Right lung (tissue), 2 donors: ENCODE measurements at regions not wholly inside any gene's neighbourhood (a gene's known extent, or its start where the extent isn't known, plus 50 kb on each side); places are given as distances from the start of the nearest gene placed in this dataset.
"Not testable (repeated sequence)": the region's sequence is repeated elsewhere in the genome, so short reads cannot be mapped to it uniquely, and the experiment has no call there.

Source experiments
- DNase-seq, 2 donors: peaks; one replicate each; pipeline ENCODE4 v3.0.0-alpha.2; 2013

- DNase-seq = not testable (repeated sequence)
Observed at GRCh38 chr2:10198482-10198881, 75.9 kb downstream of the RRM2 start.

DNA sequence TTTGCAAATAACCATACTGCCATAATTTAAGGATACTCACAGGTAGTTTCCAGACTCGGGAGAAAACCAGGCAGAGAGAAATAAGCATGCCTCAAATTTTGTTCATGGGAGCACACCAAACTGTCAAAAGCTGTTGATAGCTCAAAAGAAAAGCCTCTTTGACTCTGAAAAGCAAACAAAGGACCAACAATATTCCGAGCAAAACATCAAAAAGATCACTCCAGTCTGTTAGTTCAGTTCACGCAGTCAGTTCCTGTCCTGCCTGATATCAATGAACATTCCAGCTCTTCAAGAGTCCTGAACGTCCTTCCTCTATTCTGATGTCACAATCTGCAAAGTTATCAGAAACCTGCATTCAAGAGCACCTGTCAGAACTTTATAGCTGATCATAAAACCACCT lies 78.7 kb downstream of the RRM2 start:
- no peak for DNase-seq

GRCh38 chr2:10202131-10202665 lies 79.7 kb downstream of the RRM2 start:
- DNase-seq = no peak

GRCh38 chr2:10204326-10205161 lies 82.0 kb downstream of the RRM2 start:
- no peak for DNase-seq

- no peak for DNase-seq
Observed at GRCh38 chr2:10205162-10205475, 82.6 kb downstream of the RRM2 start.

DNA sequence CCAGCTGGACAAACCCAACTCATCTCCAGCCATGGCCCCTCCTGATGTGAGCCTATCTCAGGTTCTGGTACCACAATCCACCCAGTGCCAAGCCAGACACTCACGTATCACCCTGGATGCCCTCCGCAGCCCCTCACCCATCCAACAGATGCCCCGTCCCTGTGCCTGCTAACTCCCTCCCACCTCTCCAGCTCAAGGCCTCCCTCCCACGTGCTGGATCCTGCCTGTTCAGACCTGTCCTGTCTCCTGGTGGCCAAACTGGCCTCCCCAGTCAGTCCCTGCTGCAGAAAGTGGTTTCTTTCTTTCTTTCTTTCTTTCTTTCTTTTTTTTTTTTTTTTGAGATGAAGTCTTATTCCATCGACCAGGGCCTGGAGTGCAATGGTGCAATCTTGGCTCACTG lies 86.2 kb downstream of the RRM2 start:
- no peak for DNase-seq

DNA sequence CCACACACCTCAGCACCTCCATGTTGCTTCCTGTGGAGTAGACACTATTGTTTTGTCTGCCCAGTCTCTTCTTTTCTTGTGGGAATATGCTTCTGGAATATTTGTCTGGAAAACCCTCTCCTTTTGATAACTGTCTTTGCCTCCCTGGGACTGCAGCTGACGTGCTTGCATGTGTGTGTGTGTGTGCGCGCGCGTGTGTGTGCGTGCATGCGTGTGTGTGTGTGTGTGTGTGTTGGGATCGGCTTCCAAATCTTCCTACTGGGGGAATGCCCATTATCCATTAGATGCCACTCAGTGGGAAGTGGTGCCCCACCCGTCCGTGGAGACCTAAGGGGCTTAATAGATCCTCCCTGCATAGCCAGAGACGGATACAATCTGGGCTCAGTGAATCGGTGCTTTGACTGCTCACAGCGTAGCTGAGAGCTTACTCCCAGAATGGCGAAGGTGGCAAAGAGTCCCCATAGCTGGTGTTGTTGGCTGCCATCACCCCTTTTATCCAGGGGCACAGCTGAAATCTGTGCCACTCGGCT lies 86.9 kb downstream of the RRM2 start:
- DNase-seq = no peak

DNA sequence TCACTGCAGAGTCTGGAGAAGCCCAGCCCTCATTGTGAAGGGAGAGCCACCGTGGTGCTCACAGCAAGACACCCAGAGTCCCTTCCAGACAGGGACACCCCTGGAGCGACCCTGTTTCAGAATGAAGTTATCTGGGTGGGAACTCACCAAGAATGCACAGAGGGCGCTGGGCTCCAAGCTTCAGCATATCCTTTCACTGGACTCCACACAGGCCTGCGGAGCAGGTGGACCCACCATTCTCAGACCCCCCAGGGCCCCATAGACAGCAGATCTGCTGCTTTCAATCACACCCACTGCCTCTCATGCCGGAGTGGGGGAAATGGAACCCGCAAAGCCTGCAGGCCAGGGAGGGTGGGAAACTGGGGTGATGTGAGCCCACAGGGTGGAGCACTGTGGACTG lies 87.8 kb downstream of the RRM2 start:
- no peak for DNase-seq

DNA sequence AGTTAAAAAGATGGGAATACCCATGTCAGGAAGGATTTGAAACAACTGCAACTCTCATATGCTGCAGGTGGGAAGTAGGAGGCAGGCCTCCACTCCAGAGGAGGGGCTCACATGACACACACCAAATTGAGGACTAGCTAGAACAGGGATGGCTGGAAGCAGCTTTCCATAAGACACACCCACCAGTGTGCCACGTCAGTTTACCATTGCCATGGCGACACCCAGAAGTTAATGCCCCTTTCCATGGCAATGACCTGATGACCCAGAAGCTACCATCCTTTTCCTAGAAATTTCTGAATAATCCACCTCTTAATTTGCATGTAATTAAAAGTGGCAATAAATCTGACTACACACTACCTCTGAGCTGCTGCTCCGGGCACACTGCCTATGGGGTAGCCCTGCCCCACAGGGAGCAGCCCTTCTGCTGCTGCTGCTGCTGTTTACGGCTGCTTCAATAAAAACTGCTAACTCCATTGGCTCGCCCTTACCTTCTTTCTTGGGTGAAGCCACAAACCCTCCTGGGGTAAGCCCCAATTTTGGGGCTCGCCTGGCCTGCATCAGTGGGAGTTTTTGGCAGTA lies 89.4 kb downstream of the RRM2 start:
- no peak for DNase-seq

GRCh38 chr2:10212827-10213226 lies 89.9 kb upstream of the HPCAL1 start:
- DNase-seq = no peak

GRCh38 chr2:10214179-10214578 lies 88.5 kb upstream of the HPCAL1 start:
- no peak for DNase-seq

DNA sequence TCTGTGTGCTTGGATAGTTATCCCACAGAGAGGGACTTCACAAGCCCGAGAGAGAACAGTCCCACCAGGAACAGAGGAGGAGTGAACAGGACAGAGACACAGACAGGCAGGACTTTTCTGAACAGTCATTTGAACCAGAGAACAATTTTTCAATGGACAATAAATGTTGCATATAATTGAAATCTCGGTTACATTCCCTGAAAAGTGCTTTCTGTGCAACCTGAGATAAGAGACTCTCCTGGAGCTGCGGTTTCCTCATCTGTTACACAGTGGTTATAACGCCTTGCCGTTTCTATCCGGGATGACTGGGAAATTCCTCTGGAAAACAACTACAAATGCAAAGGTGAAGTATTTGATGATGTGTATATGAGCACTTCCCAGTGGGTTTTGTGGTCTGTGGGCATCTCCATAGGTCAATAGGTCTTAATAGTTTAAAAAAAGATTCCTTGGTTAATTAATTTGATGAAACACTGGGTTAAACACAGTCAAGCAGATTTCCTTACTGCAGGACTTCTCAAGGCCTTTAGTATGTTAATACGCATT lies 87.2 kb upstream of the HPCAL1 start:
- no peak for DNase-seq

- DNase-seq = no peak
Observed at GRCh38 chr2:10216677-10217488, 85.8 kb upstream of the HPCAL1 start.

- DNase-seq = no peak
Observed at GRCh38 chr2:10217489-10218435, 84.9 kb upstream of the HPCAL1 start.

DNA sequence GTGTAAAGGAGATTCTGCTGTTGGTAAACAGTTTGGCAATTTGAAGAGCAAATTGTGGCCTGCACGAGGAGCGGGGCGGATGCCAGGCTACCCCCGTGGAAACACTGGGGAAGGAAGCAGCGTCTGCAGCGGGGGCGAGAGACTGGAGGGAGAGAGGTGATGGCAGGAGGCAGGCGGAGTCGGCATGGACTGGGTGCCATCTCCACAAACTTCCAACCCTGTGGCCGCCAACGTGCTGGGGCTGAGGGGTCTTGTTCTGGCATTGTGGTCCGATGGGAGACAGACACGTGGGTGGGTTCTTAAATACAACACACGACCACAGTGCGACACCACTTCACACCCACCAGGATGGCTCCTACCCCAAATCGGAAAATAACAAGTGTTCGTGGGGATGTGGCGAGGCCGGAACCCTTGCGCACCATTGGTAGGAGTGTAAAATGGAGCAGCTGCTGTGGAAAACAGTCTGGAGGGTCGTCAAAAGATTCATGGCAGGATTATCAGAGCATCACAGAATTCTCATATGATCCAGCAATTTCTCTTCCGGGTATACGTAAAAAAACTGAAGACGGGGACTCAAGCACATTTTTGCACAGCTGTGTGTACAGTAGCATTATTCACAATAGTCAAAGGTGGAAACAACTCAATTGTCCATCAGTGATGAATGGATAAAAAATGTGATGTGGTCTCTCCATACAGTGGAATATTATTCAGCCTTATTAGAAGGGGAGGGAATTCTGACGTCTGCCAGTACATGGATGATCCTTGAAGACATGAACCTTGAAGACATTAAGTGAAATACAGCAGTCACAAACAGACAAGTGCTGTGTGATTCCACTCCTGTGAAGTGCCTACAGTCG lies 82.4 kb upstream of the HPCAL1 start:
- no peak for DNase-seq

DNA sequence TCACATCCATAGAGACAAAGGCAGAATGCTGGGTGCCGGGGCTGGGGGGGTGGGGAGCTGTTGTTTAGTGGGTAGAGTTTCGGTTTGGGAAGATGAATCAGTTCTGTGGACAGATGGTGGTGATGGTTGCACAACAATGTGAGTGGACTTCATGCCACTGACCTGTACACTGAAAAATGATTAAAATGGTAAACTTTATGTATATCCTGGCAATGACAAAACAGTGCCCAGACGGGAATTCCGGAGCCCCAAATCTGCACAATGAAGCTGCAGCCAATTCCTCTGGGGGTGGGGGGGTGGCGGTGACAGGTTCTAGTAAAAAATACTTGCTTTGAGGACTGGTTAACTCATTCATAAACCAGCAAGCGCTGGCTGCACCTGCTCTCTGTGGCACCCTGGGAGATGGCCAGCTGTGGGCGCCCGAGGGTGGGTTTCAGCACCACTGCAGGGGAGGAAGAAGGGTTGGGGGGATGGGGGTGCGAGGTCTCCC lies 81.8 kb upstream of the HPCAL1 start:
- DNase-seq = no peak

DNA sequence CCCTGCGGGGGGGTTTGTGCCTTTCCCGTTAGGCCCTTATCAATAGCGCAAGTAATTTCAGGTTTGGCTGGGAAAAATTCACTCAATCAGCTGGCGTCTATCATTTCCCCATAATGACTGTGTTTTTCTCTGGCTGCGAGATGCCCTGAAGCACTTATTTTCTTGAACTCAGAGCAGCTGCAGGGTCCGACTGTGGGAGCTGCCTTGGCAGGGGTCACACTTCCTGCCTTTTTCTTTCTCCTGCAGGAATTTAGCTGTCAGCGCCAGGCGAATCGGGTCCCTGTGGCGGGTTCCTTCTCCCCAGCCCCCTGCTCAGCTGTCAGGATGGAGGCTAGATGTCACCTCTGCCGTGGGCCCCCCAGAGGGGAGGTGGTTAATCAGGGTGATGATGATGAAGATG lies 81.3 kb upstream of the HPCAL1 start:
- DNase-seq = no peak

- no peak for DNase-seq
Observed at GRCh38 chr2:10221976-10222870, 80.5 kb upstream of the HPCAL1 start.

- DNase-seq = no peak
Observed at GRCh38 chr2:10223471-10223870, 79.2 kb upstream of the HPCAL1 start.
